ENCODE measurements at regions not wholly inside any gene's neighbourhood (a gene's known extent, or its start where the extent isn't known, plus 50 kb on each side); places are given as distances from the start of the nearest gene placed in this dataset.

GRCh38 chrX:112910418-112910817 is 69.8 kb upstream of the AMOT start:
- H4K20me1 ChIP-seq (ENCODE audit: insufficient read depth), result no peaks in the 10 kb centered on the region
- H3K27me3 ChIP-seq (ENCODE audit: insufficient read depth, low read depth, low read length), result no peaks in the 10 kb centered on the region
- H3K9me3 ChIP-seq (ENCODE audit: low read length), result no peaks in the 10 kb centered on the region
- no peaks in the 10 kb centered on the region for H3K79me2 ChIP-seq (replicated peaks; ENCODE audit: insufficient read depth, low read length)
- no peaks in the 10 kb centered on the region for H3K9me2 ChIP-seq (ENCODE audit: insufficient read depth, low read length)
- no peak overlapping the region for H3K4me3 ChIP-seq (ENCODE audit: low read length)
- H3K9ac ChIP-seq (ENCODE audit: low read length), result no peak overlapping the region
- H3F3A ChIP-seq (ENCODE audit: insufficient read depth, low read length, poor library complexity, severe bottlenecking), result no peaks in the 10 kb centered on the region
- TF ChIP-seq, protein P1, sequence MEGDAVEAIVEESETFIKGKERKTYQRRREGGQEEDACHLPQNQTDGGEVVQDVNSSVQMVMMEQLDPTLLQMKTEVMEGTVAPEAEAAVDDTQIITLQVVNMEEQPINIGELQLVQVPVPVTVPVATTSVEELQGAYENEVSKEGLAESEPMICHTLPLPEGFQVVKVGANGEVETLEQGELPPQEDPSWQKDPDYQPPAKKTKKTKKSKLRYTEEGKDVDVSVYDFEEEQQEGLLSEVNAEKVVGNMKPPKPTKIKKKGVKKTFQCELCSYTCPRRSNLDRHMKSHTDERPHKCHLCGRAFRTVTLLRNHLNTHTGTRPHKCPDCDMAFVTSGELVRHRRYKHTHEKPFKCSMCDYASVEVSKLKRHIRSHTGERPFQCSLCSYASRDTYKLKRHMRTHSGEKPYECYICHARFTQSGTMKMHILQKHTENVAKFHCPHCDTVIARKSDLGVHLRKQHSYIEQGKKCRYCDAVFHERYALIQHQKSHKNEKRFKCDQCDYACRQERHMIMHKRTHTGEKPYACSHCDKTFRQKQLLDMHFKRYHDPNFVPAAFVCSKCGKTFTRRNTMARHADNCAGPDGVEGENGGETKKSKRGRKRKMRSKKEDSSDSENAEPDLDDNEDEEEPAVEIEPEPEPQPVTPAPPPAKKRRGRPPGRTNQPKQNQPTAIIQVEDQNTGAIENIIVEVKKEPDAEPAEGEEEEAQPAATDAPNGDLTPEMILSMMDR (IDR thresholded peaks at IDR 0.05; ENCODE audit: poor library complexity, severe bottlenecking), result no peak
- no peak for TF ChIP-seq REST (IDR thresholded peaks at IDR 0.05; ENCODE audit: borderline replicate concordance)
- no peak for TF ChIP-seq TAF1 (IDR thresholded peaks at IDR 0.05; ENCODE audit: low read depth)
- no peak for TF ChIP-seq RAD21 (conservative IDR thresholded peaks at IDR 0.05)
- H3K4me2 ChIP-seq (ENCODE audit: low read length), result no peak overlapping the region
- H3K36me3 ChIP-seq (ENCODE audit: insufficient read depth, low read length), result no peaks in the 10 kb centered on the region
- H3K27ac ChIP-seq (ENCODE audit: low read length), result no peak overlapping the region
- H2AFZ ChIP-seq (ENCODE audit: low read depth, low read length), result no peak overlapping the region

GRCh38 chrX:112901869-112902725 is 61.5 kb upstream of the AMOT start:
- Histone ChIP-seq H3K27ac (ENCODE audit: low read length) (no peak overlapping the region), H3K79me2 (replicated peaks; ENCODE audit: insufficient read depth, low read length) (no peaks in the 10 kb centered on the region), H3K4me3 (ENCODE audit: low read length) (no peak overlapping the region), H3K4me2 (ENCODE audit: low read length) (no peak overlapping the region), H2AFZ (ENCODE audit: low read depth, low read length) (no peak overlapping the region), H3K9me2 (ENCODE audit: insufficient read depth, low read length) (no peaks in the 10 kb centered on the region), H3F3A (ENCODE audit: insufficient read depth, low read length, poor library complexity, severe bottlenecking) (no peaks in the 10 kb centered on the region), H3K9ac (ENCODE audit: low read length) (no peak overlapping the region), H3K36me3 (ENCODE audit: insufficient read depth, low read length) (no peaks in the 10 kb centered on the region), H3K27me3 (ENCODE audit: insufficient read depth, low read depth, low read length) (no peaks in the 10 kb centered on the region), H3K9me3 (ENCODE audit: low read length) (no peaks in the 10 kb centered on the region), H4K20me1 (ENCODE audit: insufficient read depth) (no peaks in the 10 kb centered on the region)
- TF ChIP-seq MXI1 (conservative IDR thresholded peaks at IDR 0.05; ENCODE audit: poor library complexity, severe bottlenecking) (no peak), EZH2 (IDR thresholded peaks at IDR 0.05; ENCODE audit: borderline replicate concordance, insufficient read depth, low read length, poor library complexity, severe bottlenecking) (no peak), POLR2AphosphoS5 (IDR thresholded peaks at IDR 0.05) (no peak), REST (IDR thresholded peaks at IDR 0.05; ENCODE audit: borderline replicate concordance) (no peak), SMC3 (conservative IDR thresholded peaks at IDR 0.05; ENCODE audit: poor library complexity) (no peak), TAF1 (IDR thresholded peaks at IDR 0.05; ENCODE audit: low read depth) (no peak), EP300 (conservative IDR thresholded peaks at IDR 0.05; ENCODE audit: poor library complexity, severe bottlenecking) (no peak), RAD21 (conservative IDR thresholded peaks at IDR 0.05) (no peak)
- TF ChIP-seq, protein P1 (IDR thresholded peaks at IDR 0.05; ENCODE audit: poor library complexity, severe bottlenecking), result no peak
